Neural progenitor cell (in vitro differentiated cells): ENCODE measurements at regions not wholly inside any gene's neighbourhood (a gene's known extent, or its start where the extent isn't known, plus 50 kb on each side); places are given as distances from the start of the nearest gene placed in this dataset.

Experiments used
- DNase-seq: peaks from one replicate; pipeline ENCODE4 v3.0.0-alpha.2; 2016; ENCODE audit warnings: low spot score
- H2AFZ ChIP-seq: fragments of 200-600 bp; sonication (generic); replicated peaks from 2 replicates; pipeline ENCODE4 v1.6.1; 2016; ENCODE audit warnings: antibody characterized with exemption
- H3F3A ChIP-seq: fragments of 200-600 bp; sonication (generic); 2 replicates; pipeline ENCODE4 v1.6.1; 2016; ENCODE audit warnings: antibody characterized with exemption, low read depth
- H3K27ac ChIP-seq: fragments of 200-600 bp; sonication (generic); 2 replicates; pipeline ENCODE4 v1.5.1; 2016; ENCODE audit warnings: mild to moderate bottlenecking
- H3K27me3 ChIP-seq: fragments of 200-600 bp; sonication (generic); 2 replicates; pipeline ENCODE4 v1.6.1; 2016; ENCODE audit warnings: mild to moderate bottlenecking, moderate library complexity
- H3K36me3 ChIP-seq: fragments of 200-600 bp; sonication (generic); 2 replicates; pipeline ENCODE4 v1.5.1; 2016
- H3K4me1 ChIP-seq: fragments of 200-600 bp; sonication (generic); 2 replicates; pipeline ENCODE4 v1.6.1; 2016; ENCODE audit warnings: mixed run types
- H3K4me2 ChIP-seq: fragments of 200-600 bp; sonication (generic); 2 replicates; pipeline ENCODE4 v1.6.1; 2016
- H3K4me3 ChIP-seq: fragments of 200-600 bp; sonication (generic); 2 replicates; pipeline ENCODE4 v1.5.1; 2016
- H3K79me2 ChIP-seq: fragments of 200-600 bp; sonication (generic); 2 replicates; pipeline ENCODE4 v1.6.1; 2016; ENCODE audit warnings: low read depth
- H3K9ac ChIP-seq: fragments of 200-600 bp; sonication (generic); 2 replicates; pipeline ENCODE4 v1.6.1; 2016
- H3K9me3 ChIP-seq: fragments of 200-600 bp; sonication (generic); 2 replicates; pipeline ENCODE4 v1.5.1; 2016; ENCODE audit warnings: low read depth
- H4K20me1 ChIP-seq: fragments of 200-600 bp; sonication (generic); 2 replicates; pipeline ENCODE4 v1.6.1; 2016; ENCODE audit warnings: low read depth
- H3K27ac Mint-ChIP-seq: 3 replicates; pipeline ENCODE4 v1.8.0; 2021; ENCODE audit warnings: mixed read lengths
- H3K27me3 Mint-ChIP-seq: 2 replicates; pipeline ENCODE4 v1.8.0; 2022; ENCODE audit warnings: low read depth, mild to moderate bottlenecking, inconsistent platforms, moderate library complexity, mixed read lengths; ENCODE audit not compliant: insufficient read depth
- H3K36me3 Mint-ChIP-seq: 3 replicates; pipeline ENCODE4 v1.8.0; 2021; ENCODE audit warnings: mixed read lengths
- H3K4me1 Mint-ChIP-seq: 3 replicates; pipeline ENCODE4 v1.8.0; 2021; ENCODE audit warnings: mixed read lengths
- H3K4me3 Mint-ChIP-seq: 3 replicates; pipeline ENCODE4 v1.8.0; 2021; ENCODE audit warnings: mild to moderate bottlenecking, moderate library complexity, mixed read lengths
- H3K9me3 Mint-ChIP-seq: 3 replicates; pipeline ENCODE4 v1.8.0; 2020; ENCODE audit warnings: mixed read lengths
- CTCF ChIP-seq: fragments of 200-600 bp; sonication (generic); IDR thresholded peaks from 2 replicates; pipeline ENCODE4 v1.5.1; 2017; ENCODE audit warnings: antibody characterized with exemption, mild to moderate bottlenecking
- EZH2 ChIP-seq: fragments of 200-600 bp; sonication (generic); IDR thresholded peaks from 2 replicates; pipeline ENCODE4 v1.6.1; 2017; ENCODE audit warnings: antibody characterized with exemption, mild to moderate bottlenecking, moderate library complexity
- EZH2phosphoT487 ChIP-seq: fragments of 200-600 bp; sonication (generic); IDR thresholded peaks from 2 replicates; pipeline ENCODE4 v1.6.1; 2017; ENCODE audit warnings: antibody characterized with exemption

- H3K4me3 Mint-ChIP-seq, result no peak overlapping the region
Measured at GRCh38 chr2:149872638-149873150, 285.1 kb upstream of the MMADHC start.

GRCh38 chr2:149872041-149872440, 284.5 kb upstream of the MMADHC start:
- H3K4me1 Mint-ChIP-seq, result peaks cover 2% of the 10 kb centered on the region
- peaks cover 3% of the 10 kb centered on the region for H3K9me3 Mint-ChIP-seq
- no peaks in the 10 kb centered on the region for H3K79me2 ChIP-seq
- no peak for DNase-seq
- H3K27ac ChIP-seq, result no peak overlapping the region
- no peaks in the 10 kb centered on the region for H3K36me3 Mint-ChIP-seq
- no peak overlapping the region for H2AFZ ChIP-seq
- no peak overlapping the region for H3K4me2 ChIP-seq
- TF ChIP-seq EZH2, result no peak
- TF ChIP-seq EZH2phosphoT487, result no peak
- TF ChIP-seq CTCF, result no peak
- H3K4me3 Mint-ChIP-seq, result no peak overlapping the region
- no peak overlapping the region for H3K27ac Mint-ChIP-seq
- H3K9me3 ChIP-seq, result no peaks in the 10 kb centered on the region
- no peaks in the 10 kb centered on the region for H4K20me1 ChIP-seq
- H3K27me3 Mint-ChIP-seq, result no peaks in the 10 kb centered on the region
- no peak overlapping the region for H3K4me3 ChIP-seq
- no peaks in the 10 kb centered on the region for H3K4me1 ChIP-seq
- H3K36me3 ChIP-seq, result no peaks in the 10 kb centered on the region
- no peak overlapping the region for H3K9ac ChIP-seq
- H3F3A ChIP-seq, result no peaks in the 10 kb centered on the region
- no peaks in the 10 kb centered on the region for H3K27me3 ChIP-seq

More at GRCh38 chr2:149872638-149873150, 285.1 kb upstream of the MMADHC start:
- Mint-ChIP-seq H3K4me1 (peaks cover 2% of the 10 kb centered on the region), H3K27me3 (no peaks in the 10 kb centered on the region), H3K27ac (no peak overlapping the region), H3K9me3 (peaks cover 3% of the 10 kb centered on the region), H3K36me3 (no peaks in the 10 kb centered on the region)
- no peaks in the 10 kb centered on the region for H3K27me3 ChIP-seq
- H3K27ac ChIP-seq, result no peak overlapping the region
- no peaks in the 10 kb centered on the region for H3K36me3 ChIP-seq
- TF ChIP-seq CTCF (no peak), EZH2 (no peak), EZH2phosphoT487 (no peak)
- no peaks in the 10 kb centered on the region for H3K9me3 ChIP-seq
- H2AFZ ChIP-seq, result no peak overlapping the region
- H3K9ac ChIP-seq, result no peak overlapping the region
- H3K4me3 ChIP-seq, result no peak overlapping the region
- no peak overlapping the region for H3K4me2 ChIP-seq
- no peaks in the 10 kb centered on the region for H3F3A ChIP-seq
- H3K4me1 ChIP-seq, result no peaks in the 10 kb centered on the region
- H3K79me2 ChIP-seq, result no peaks in the 10 kb centered on the region
- H4K20me1 ChIP-seq, result no peaks in the 10 kb centered on the region
- no peak for DNase-seq

- no peak for TF ChIP-seq EZH2phosphoT487
- no peak for TF ChIP-seq EZH2
- no peak for DNase-seq
- Histone ChIP-seq H3K4me1 (no peaks in the 10 kb centered on the region), H3K27ac (no peak overlapping the region), H3K9me3 (no peaks in the 10 kb centered on the region), H2AFZ (no peak overlapping the region), H3K36me3 (no peaks in the 10 kb centered on the region), H4K20me1 (no peaks in the 10 kb centered on the region), H3K27me3 (no peaks in the 10 kb centered on the region), H3K9ac (no peak overlapping the region), H3K4me3 (no peak overlapping the region), H3K79me2 (no peaks in the 10 kb centered on the region), H3F3A (no peaks in the 10 kb centered on the region), H3K4me2 (no peak overlapping the region)
- Mint-ChIP-seq H3K9me3 (peaks cover 3% of the 10 kb centered on the region), H3K36me3 (no peaks in the 10 kb centered on the region), H3K27me3 (no peaks in the 10 kb centered on the region), H3K4me3 (no peak overlapping the region), H3K4me1 (peaks cover 2% of the 10 kb centered on the region), H3K27ac (no peak overlapping the region)
Measured at GRCh38 chr2:149871091-149871885, 283.7 kb upstream of the MMADHC start.

- H3K27ac Mint-ChIP-seq, result no peak overlapping the region
- H3K4me1 Mint-ChIP-seq, result no peaks in the 10 kb centered on the region
- Histone ChIP-seq H3K79me2 (no peaks in the 10 kb centered on the region), H3K27ac (no peak overlapping the region), H3K9ac (no peak overlapping the region), H3K4me2 (no peak overlapping the region), H3K9me3 (peaks cover 10% of the 10 kb centered on the region), H3K27me3 (no peaks in the 10 kb centered on the region), H2AFZ (no peak overlapping the region), H3K4me1 (no peaks in the 10 kb centered on the region), H3F3A (no peaks in the 10 kb centered on the region), H3K4me3 (no peak overlapping the region), H4K20me1 (no peaks in the 10 kb centered on the region), H3K36me3 (no peaks in the 10 kb centered on the region)
- H3K4me3 Mint-ChIP-seq, result no peak overlapping the region
- H3K36me3 Mint-ChIP-seq, result no peaks in the 10 kb centered on the region
- no peak for DNase-seq
- H3K9me3 Mint-ChIP-seq, result peaks cover 20% of the 10 kb centered on the region
- TF ChIP-seq CTCF (no peak), EZH2phosphoT487 (no peak), EZH2 (no peak)
- H3K27me3 Mint-ChIP-seq, result peaks cover 6% of the 10 kb centered on the region
Measured at GRCh38 chr2:149863227-149863626, 275.7 kb upstream of the MMADHC start.
